Activated CD8-positive, alpha-beta T cell treated with anti-CD3 and anti-CD28 coated beads for 36 hours (primary cell): ENCODE measurements at regions not wholly inside any gene's neighbourhood (a gene's known extent, or its start where the extent isn't known, plus 50 kb on each side); places are given as distances from the start of the nearest gene placed in this dataset.

ENCODE experiments used
- ATAC-seq: fragments of 200-7000 bp; cut with Tn5 transposase; one replicate; pipeline ENCODE4 v1.10.0; 2021; ENCODE audit warnings: mild to moderate bottlenecking, moderate library complexity
- CTCF ChIA-PET: fragments of 350-600 bp; sonication (Branson Sonifier 250); formaldehyde crosslinking; loops from one replicate; lab custom pipeline; 2021; ENCODE audit warnings: antibody characterized with exemption; lab: Charles Lee
- POLR2A ChIA-PET: fragments of 350-600 bp; sonication (Branson Sonifier 250); formaldehyde crosslinking; loops from one replicate; lab custom pipeline; 2021; ENCODE audit warnings: antibody characterized with exemption; lab: Charles Lee
- DNase-seq: peaks from one replicate; pipeline ENCODE4 v3.0.0-alpha.2; 2020
- H3K27ac Mint-ChIP-seq: one replicate; pipeline ENCODE4 v1.8.0; 2021; ENCODE audit warnings: mild to moderate bottlenecking, mixed read lengths
- H3K27me3 Mint-ChIP-seq: one replicate; pipeline ENCODE4 v1.8.0; 2021; ENCODE audit warnings: mixed read lengths
- H3K36me3 Mint-ChIP-seq: one replicate; pipeline ENCODE4 v1.8.0; 2021; ENCODE audit warnings: low read depth, mixed read lengths
- H3K4me1 Mint-ChIP-seq: one replicate; pipeline ENCODE4 v1.8.0; 2021; ENCODE audit warnings: low read depth, mixed read lengths
- H3K4me3 Mint-ChIP-seq: one replicate; pipeline ENCODE4 v1.8.0; 2021; ENCODE audit warnings: mild to moderate bottlenecking, moderate library complexity, mixed read lengths
- H3K9me3 Mint-ChIP-seq: one replicate; pipeline ENCODE4 v1.8.0; 2021; ENCODE audit warnings: mixed read lengths
- intact Hi-C: fragments of 100-400 bp; cut with micrococcal nuclease; formaldehyde crosslinking; loops from one replicate; pipeline ENCODE4 v1.10.0; 2022
- TF ChIP-seq, protein P1 (sequence below): fragments of 200-600 bp; IDR thresholded peaks from one replicate; pipeline ENCODE4 v1.8.0; 2022; ENCODE audit warnings: antibody characterized with exemption, mild to moderate bottlenecking

DNA sequence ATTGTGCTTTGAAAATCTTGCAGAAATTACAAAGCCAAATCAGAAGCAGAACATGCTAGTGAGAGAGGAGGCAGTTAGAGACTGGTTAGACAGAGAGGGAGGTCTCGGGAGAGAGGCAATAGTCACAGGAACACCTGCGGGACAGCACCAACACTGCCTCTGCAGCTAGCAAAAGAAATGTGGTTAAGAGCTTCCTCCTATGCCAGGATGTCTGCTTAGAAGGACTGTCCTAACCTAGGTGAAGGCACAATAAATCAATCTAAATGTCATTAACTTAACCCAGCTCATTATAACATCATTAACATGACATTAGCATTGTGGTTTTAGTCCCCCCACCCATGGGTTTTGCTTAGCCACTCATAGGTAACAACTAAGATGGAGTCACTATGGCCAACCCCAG lies 726.7 kb downstream of the PCDH18 start:
- Mint-ChIP-seq H3K9me3 (peaks cover 1% of the 10 kb centered on the region), H3K36me3 (no peaks in the 10 kb centered on the region), H3K27me3 (no peaks in the 10 kb centered on the region), H3K4me3 (no peak overlapping the region), H3K4me1 (no peaks in the 10 kb centered on the region), H3K27ac (no peak overlapping the region)
- DNase-seq (no peak), ATAC-seq (no peak)
- ChIA-PET POLR2A (no interaction called here), CTCF (no interaction called here)
- TF ChIP-seq, protein P1, sequence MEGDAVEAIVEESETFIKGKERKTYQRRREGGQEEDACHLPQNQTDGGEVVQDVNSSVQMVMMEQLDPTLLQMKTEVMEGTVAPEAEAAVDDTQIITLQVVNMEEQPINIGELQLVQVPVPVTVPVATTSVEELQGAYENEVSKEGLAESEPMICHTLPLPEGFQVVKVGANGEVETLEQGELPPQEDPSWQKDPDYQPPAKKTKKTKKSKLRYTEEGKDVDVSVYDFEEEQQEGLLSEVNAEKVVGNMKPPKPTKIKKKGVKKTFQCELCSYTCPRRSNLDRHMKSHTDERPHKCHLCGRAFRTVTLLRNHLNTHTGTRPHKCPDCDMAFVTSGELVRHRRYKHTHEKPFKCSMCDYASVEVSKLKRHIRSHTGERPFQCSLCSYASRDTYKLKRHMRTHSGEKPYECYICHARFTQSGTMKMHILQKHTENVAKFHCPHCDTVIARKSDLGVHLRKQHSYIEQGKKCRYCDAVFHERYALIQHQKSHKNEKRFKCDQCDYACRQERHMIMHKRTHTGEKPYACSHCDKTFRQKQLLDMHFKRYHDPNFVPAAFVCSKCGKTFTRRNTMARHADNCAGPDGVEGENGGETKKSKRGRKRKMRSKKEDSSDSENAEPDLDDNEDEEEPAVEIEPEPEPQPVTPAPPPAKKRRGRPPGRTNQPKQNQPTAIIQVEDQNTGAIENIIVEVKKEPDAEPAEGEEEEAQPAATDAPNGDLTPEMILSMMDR, result no peak
- intact Hi-C loops, result no loop called here

DNA sequence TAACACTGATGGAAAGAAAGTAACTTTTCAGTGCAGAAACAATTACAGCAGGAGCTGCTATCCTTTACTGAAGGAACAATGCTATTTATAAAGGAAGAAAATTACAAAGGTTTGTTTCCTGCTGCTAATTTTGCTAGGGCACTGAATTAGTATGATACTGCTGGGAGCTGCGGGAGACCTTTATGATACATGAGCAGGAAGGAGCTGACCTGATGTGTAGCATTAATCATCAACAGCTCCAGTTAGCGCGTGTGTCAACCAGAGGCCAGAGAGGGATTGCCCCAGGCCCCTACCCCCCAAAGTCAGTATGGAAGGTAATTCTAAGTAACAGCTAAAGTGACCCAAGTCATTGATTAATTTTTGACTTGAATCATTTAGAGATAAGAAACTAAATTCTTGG lies 728.9 kb downstream of the PCDH18 start:
- H3K36me3 Mint-ChIP-seq, result no peaks in the 10 kb centered on the region
- DNase-seq (no peak), ATAC-seq (no peak)
- H3K27ac Mint-ChIP-seq, result no peak overlapping the region
- CTCF ChIA-PET, result no interaction called here
- POLR2A ChIA-PET, result no interaction called here
- peaks cover 3% of the 10 kb centered on the region for H3K9me3 Mint-ChIP-seq
- intact Hi-C loops, result no loop called here
- no peak overlapping the region for H3K4me3 Mint-ChIP-seq
- no peaks in the 10 kb centered on the region for H3K27me3 Mint-ChIP-seq
- no peaks in the 10 kb centered on the region for H3K4me1 Mint-ChIP-seq
- TF ChIP-seq, protein P1, result no peak

DNA sequence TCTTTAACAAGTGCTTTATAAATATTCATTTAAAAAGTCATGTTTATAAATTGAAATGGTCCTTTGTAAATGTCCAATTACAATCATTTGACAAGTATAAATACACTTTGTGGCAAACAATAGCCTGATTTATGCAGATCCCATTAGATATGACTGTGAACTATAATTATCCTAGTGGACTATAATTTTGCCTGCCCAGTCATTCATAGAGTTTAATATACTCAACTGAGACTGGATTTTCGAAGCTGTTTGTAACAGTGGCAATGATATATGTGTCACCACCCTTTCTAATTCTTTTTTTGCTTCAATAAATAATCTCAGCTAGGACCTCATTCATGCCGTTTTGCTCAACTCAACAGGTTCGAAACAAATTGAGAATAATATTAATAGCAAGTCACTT lies 732.0 kb downstream of the PCDH18 start:
- TF ChIP-seq, protein P1, result no peak
- ATAC-seq, result no peak
- CTCF ChIA-PET, result no interaction called here
- no peaks in the 10 kb centered on the region for H3K27me3 Mint-ChIP-seq
- DNase-seq, result no peak
- H3K9me3 Mint-ChIP-seq, result peaks cover 4% of the 10 kb centered on the region
- no peak overlapping the region for H3K27ac Mint-ChIP-seq
- intact Hi-C loops, result no loop called here
- no peak overlapping the region for H3K4me3 Mint-ChIP-seq
- POLR2A ChIA-PET, result no interaction called here
- no peaks in the 10 kb centered on the region for H3K36me3 Mint-ChIP-seq
- no peaks in the 10 kb centered on the region for H3K4me1 Mint-ChIP-seq

DNA sequence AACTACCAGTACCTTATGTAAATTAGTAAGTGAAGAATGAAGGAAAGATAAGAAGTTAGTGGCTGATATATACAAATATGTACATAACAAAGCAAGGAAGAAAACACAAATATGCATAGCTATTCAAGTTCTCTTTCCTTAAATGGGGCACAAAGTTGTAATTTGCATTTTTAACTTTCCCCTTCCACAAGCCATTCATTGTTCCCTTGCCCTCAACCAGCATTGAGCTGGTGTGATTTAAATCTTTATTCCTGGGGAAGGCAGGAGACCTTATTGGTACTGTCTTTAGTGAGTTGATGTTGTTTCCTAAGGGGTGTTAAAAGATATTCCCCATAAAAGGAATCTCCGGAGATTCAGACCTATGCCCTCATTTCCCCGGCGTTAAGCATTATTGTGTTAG lies 735.3 kb downstream of the PCDH18 start:
- no peak for DNase-seq
- H3K4me3 Mint-ChIP-seq, result no peak overlapping the region
- TF ChIP-seq, protein P1, result no peak
- POLR2A ChIA-PET, result no interaction called here
- no peak for ATAC-seq
- intact Hi-C loops, result no loop called here
- no peaks in the 10 kb centered on the region for H3K4me1 Mint-ChIP-seq
- no peak overlapping the region for H3K27ac Mint-ChIP-seq
- no peaks in the 10 kb centered on the region for H3K27me3 Mint-ChIP-seq
- no peaks in the 10 kb centered on the region for H3K36me3 Mint-ChIP-seq
- peaks cover 3% of the 10 kb centered on the region for H3K9me3 Mint-ChIP-seq
- CTCF ChIA-PET, result no interaction called here

DNA sequence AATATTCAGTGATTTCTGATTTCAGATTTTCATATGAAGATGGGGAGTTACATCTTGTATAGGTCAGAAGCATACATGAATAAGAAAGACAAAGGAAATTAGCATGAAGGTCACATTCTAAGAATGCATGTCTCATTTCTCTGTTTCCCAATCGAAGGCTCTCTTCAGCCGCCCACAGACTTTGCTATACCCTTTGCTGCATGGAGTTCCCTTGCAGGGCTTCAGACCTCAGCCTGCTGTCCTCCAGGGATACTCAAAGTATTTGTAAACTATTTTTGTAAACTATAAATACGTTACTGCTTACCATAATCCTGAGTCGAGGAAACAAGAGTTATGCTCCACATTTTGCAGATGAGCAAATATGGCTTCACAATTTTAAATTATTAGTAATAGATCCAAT lies 738.4 kb downstream of the PCDH18 start:
- DNase-seq, result no peak
- no peaks in the 10 kb centered on the region for H3K4me1 Mint-ChIP-seq
- no peak overlapping the region for H3K4me3 Mint-ChIP-seq
- no peak overlapping the region for H3K27ac Mint-ChIP-seq
- no peaks in the 10 kb centered on the region for H3K27me3 Mint-ChIP-seq
- intact Hi-C loops, result no loop called here
- ATAC-seq, result no peak
- TF ChIP-seq, protein P1, result no peak
- ChIA-PET CTCF (no interaction called here), POLR2A (no interaction called here)
- H3K9me3 Mint-ChIP-seq, result peaks cover 3% of the 10 kb centered on the region
- no peaks in the 10 kb centered on the region for H3K36me3 Mint-ChIP-seq
